Hematopoietic multipotent progenitor cell treated with erythropoietin and hydrocortisone succinate and interleukin-3 and kit ligand, for 15 days (in vitro differentiated cells): ENCODE measurements at regions not wholly inside any gene's neighbourhood (a gene's known extent, or its start where the extent isn't known, plus 50 kb on each side); places are given as distances from the start of the nearest gene placed in this dataset.
"Not testable (repeated sequence)": the region's sequence is repeated elsewhere in the genome, so short reads cannot be mapped to it uniquely, and the experiment has no call there.

Experiments
- DNase-seq: peaks from one replicate; pipeline ENCODE4 v3.0.0-alpha.2; 2015; ENCODE audit warnings: low spot score

DNA sequence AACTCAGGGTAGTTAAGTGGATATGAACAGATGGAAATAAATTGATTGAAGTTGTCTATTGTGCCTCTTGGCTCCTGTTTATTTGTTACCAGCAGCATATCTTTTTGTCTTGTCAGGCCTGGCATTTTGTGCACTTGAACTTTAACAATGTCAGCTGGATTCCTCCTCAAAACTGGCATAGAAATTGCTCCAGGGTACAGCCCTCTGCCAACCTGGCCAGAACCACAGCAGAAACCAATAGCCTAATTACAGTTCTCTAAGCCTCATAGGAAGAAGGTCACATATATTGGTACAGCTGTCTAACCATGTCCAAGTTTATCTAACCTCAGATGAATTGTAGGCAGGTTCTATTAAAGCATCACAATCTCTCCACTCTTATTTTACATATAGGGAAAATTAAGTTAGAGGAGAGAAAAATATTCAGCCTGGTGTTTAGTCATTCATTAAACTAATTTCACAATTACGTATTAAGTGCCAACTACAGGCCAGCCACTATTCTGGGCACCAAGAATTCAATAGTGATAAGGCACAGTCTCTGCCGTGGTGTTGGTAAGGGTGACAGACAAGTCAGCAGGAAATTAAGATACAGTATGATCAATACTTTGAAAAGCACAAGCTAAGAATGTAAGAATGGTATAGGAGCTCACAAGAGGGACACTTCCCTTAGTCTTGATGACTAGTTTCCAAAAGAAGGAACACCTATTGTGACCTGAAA is 452.9 kb upstream of the NECTIN3 start:
- DNase-seq, result no peak

DNA sequence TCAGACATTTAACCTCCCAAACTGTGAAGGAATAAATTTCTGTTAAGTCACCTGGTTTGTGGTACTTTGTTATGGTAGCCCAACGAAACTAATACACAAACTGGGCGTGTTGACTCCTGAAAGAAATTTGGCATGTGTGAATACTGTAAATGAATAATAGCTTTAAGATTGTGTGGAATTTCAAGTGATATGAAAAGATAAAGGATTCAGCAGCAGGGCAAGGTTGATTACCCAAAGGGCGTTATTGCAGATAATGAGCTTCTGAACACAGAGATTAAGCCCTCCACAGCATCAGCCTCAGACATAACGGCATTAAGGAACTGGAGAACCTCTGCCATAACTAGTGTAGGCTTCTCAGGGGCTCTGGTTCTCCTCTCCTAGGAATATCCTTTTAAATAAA is 451.5 kb upstream of the NECTIN3 start:
- DNase-seq, result no peak

DNA sequence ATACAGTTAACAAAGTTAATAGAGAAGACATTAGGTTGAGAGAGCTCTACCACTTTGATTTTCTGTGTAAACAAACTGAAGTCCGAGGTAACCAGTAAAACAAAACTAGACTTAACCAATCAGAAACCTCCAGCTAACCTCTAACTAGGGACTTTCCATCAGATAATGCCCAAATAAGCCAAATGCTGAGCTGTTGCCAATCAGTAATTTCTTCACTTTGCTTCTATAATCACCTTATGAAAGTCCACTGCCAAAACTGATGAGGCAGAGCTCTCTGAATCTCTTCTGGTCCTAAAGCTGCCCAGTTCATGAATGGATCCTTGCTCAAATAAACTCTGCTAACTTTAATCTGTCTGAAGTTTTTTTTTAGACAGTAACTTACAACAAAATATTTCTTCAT is 448.0 kb upstream of the NECTIN3 start:
- no peak for DNase-seq

DNA sequence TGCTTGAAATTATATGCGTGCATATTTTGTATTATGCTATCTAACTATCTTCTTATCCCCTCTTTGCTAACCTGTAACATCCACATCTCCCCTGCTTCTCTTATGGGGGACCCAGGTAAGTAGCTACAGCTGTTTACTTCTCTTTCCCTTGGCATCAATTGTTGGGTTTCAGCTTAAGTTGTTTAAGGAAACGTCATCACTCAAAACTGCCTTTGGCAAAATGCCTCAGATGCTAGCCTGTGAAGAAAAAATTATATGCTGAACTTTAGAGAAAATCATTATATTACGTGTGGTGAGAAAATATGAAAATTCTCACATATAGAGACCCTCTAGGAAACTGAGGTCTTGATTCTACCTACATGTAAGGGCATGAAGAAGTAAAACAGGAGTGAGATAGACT is 447.0 kb upstream of the NECTIN3 start:
- DNase-seq, result no peak

DNA sequence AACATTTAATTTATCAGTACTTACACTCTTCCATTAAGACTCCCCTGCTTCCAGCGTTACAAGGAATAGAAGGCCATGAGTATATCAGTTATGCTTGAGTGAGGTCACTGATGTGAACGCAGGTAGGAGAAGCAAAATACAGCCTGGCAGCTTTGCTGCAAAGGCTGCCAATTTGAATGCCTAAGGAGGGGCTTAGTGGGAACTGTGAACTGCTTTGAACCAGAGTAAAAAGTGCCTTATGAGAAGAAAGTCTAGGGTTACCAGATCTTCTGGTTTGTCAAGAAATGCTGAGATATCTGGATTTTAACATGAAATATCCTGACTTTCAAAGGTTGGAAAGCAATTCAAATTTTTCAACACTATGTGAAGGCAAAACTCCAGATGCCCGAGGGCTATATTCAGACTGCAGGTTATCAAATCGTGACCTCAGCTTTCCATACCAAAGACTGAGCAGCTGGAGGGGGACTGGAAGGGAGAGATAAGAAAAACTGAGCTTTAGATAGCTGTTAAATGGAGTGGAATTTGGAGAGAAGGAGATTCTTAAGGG is 446.3 kb upstream of the NECTIN3 start:
- DNase-seq, result no peak

DNA sequence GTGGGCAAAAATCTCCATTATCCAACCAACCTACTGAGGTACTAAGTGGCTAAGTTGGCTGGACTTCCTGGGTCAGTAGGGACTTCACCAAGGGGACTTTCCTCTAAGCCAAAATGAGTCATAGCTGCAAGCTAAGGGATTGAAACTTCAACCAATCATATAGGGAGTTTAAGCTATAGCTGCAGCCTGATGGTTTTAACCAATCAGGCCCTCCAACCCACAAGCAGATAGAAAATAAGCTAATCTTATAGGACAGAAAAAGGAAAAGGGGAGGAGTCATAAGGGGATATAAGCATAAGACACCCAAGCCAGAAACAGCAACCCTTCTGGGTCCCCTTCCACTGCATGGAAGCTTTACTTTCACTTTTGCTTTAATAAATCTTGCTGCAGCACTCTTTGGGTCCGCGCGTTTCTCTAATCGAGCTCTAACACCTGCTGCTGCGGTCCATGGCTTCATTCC is 444.9 kb upstream of the NECTIN3 start:
- not testable (repeated sequence) for DNase-seq

DNA sequence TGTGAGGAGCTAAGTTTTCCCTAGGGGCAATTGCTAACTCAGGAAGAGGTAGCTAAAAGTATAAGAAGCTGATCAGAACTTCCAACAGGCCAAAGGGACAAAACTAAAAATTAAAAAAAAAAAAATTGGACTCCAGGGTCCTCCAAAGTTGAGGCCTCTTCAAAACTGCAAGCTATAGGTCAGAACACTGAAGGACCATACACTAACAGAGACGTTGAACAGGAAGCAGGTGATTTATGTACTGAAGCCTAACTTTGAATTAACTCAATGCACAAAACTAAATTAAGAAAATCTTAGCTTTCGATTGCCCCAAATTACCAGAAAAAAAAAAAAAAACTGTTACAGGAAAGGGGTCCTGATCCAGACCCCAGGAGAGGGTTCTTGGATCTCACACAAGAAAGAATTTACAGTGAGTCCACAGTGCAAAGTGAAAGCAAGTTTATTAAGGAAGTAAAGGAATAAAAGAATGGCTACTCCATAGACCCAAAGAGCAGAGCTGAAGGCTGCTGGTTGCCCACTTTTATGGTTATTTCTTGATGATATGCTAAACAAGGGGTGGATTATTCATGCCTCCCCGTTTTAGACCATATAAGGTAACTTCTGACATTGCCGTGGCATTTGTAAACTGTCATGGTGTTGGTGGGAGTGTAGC is 442.8 kb upstream of the NECTIN3 start:
- DNase-seq, result no peak

DNA sequence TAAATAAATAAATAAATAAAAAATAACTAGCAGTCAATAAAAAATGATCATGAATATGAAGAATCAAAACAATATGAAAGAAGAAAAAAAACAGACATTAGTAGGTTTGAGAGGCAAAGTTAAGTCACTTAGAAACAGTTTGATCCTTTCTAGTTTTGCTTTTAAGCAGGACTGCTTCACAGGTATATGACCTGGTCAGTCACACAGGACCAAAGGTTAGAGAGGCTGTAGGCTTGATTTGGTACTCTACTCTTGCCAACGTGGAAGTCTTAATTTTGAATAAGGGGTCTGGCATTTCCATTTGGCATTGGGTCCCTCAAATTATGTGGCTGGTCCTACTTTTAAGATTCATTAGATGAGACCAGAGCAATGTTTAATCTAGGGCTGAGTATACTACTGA is 441.7 kb upstream of the NECTIN3 start:
- DNase-seq, result no peak

DNA sequence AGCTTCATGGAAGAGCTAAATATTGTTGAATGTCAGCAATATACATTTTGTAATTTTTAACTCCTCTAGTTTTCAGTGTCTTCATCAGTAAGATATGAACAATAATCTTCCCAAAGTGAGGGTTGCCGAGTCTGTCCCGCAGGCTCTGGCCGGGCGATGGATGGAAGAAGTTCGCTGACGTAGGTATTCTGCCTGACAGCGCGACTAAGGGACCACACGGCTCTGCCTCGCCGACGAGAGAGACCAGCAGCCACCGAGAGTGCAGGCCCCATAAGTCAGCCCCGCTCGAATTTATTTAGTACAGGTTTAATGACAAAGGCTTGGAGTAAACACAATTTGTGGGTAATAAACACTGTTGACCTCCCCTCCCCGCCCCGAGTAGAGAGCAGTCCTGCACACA is 427.4 kb upstream of the NECTIN3 start:
- no peak for DNase-seq

DNA sequence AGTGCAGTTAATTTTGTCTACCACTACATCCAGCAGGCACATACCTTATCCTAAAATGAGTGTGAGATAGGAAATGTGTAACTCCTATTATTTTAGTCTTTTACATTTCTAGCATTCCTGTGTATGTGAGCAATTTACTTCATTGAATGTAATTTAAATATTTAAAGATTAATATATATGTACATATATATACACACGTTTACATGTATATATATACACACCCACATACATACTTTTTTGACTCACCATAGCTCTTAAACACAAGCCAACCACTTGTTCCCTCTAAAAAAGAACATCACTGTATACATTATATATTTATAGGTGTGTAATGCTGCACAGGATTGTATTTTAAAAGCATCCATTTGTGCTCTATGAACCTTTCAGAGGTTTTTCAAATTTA is 425.6 kb upstream of the NECTIN3 start:
- DNase-seq, result no peak

DNA sequence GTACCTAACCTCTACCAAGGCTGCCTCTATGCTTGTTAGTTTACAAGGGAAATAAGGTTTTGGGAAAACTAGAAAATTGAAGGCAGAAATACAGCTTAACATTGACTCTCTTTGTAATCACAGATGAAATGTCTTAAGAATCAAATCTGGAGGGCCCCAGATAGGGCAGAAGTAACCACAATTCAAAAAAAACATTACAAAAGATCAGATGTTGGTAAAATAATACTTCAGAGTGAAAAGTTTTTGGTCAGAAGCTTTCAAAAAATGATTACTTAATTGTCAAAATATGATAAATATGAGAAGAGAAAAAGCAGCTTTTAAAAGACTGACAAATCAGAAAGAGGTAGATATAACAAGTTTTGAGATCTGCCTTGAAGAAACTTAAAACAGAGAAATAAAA is 425.1 kb upstream of the NECTIN3 start:
- no peak for DNase-seq

DNA sequence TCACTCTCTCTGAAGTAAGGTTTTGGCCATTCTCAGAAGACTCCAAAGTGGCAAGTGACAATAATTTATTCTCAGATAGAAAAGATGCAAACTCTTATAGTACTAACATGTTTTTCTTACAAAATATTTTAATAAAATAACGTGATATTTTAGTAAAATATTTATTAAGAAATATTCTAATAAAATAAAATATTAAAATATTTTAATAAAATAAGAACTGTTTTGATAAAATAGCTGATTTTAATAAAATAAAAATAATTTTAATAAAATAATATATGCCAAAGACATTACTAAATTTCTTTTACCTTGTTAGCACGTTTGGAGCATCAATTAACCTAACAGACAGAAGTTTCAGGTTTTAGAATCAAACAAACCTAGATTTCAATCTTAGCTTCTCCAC is 424.0 kb upstream of the NECTIN3 start:
- DNase-seq, result no peak

DNA sequence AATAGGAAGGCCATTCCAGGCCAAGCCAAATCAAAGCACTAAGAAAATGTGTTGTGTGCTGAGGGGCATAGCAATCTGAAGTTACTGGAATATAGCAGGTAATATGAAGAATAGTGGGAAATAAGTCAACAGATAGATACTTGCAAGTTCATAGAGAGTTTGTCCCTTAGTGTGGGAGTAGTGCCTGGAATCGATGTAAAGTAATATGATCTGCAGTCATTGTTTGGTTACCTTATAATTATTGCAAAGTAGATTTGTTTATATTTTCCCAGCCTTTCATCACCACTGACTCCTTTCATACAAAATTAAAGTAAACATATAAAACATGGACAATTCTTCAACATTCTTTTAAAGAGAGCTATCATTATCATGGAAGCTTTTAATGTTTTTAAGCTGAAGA is 420.9 kb upstream of the NECTIN3 start:
- DNase-seq, result no peak

DNA sequence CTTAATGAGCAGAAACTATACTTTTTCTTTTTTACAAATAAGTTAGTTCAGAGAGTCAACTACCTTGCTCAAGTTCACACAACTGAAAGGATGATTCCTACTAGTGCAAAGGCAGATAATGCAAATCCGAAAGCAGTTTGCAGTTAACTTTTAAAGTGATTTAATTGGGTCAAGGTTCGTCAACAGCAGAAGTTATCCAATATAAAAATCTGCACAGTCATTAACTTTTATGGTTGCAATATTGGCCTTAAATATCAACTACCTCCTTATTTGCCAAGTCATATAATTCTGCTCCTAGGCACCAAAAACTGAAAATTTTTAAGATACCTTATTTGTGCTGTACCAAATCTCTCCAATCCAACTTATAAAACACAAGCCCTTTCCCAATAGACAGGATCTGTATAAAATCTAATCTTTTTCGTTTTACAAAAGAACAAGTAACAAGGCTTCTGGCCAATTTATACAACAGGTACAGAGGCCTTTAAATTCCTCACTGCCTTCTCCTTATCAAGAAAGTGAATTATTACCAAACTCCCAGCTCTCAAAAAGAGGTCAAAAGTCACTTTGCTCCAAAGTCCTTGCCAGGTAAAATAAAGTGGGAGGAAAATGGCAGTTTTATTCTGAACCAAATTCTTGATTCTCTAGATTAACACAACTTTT is 416.6 kb upstream of the NECTIN3 start:
- DNase-seq, result no peak

DNA sequence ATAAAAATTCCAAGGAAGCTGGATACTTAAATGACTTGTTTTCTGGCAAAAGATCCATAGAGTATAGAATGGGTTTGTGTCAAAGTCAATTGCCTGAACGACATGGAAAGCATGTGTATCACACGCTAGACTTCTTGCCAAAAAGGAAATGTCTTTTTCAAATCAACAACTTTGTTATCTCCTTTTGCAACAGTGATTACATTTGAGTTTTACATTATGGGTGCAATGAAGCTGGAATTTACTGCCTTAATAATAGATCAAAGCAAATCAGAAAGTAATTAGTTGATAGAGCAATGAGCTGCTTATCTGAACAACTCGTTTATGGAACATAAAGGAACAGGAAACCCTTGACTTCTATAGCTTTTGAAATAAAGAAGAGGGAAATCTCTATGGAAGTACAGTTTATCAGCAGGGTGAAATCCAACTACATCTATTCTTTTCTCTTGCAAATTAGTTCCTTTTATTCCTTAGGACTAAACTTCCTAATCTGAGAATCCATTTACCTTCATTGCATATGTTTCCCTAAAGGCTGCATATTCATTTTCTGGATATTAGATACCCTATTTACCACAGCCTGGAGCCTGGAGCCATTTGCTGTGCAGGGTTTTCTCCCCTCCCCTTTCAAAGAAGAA is 415.1 kb upstream of the NECTIN3 start:
- no peak for DNase-seq

DNA sequence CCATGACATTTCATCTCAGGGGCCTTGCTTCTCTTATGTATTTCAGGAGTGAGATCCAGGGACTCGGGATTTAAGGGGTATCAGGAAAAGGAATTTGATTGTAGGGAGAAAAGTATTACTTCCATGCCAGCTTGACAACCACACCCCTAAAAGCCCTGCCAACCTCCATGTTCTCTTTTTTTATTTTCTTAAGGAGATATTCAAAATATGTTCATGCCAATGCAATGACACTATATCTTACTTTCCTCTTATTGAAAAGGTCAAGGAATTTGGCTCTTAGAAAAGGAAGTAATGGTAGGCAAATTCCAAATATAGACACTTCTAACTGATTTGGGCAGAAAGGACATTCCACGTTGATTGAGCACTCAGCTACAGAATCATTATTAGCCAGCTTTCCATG is 407.5 kb upstream of the NECTIN3 start:
- DNase-seq, result no peak

DNA sequence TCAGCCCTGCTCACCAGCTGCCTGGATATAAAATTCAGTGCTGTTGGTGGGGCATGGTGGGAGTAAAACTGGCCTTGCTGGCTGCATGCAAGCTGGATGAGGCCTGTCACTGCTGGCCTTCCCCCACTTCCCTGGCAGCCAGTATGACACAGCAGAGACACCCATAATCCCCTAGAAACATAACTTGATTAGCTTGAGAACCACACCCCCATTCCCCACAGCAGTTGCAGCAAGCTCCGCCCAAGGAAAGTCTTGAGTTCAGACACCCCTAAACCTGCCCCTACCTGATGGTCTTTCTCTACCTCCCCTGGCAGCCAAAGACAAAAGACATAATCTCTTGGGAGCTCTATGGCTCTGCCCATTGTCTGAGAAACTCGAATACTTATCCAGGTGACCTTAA is 405.1 kb upstream of the NECTIN3 start:
- DNase-seq, result no peak

DNA sequence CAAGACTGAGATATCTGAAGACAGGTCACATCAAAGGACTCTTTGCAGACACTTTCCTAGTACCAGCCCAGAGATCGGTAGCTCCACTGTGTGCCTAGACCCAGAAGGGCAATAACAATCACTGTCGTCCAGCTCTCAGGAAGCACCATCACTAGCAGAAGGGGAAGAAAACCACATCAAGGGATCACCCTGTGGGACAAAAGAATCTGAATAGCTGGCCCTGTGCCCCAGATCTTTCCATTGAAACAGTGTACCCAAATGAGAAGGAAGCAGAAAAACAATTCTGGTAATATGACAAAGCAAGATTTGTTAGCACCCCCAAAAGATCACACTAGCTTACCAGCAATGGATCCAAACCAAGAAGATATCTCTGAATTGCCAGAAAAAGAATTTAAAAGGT is 404.4 kb upstream of the NECTIN3 start:
- no peak for DNase-seq

DNA sequence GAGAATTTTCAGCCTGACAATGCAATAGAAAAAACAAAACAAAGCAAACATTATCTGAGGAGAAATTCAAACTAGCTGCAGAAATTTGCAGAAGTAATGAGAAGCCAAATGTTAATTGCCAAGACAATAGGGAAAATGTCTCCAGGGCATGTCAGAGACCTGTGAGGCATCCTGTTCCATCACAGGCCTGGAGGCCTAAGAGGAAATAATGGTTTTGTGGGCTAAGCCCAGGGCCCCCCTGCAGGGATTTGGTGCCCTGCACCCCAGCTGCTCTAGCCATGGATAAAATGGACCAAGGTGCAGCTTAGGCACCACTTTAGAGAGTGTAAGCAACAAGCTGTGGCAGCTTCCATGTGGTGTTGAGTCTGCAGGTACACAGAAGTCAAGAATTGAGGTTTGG is 401.2 kb upstream of the NECTIN3 start:
- no peak for DNase-seq

DNA sequence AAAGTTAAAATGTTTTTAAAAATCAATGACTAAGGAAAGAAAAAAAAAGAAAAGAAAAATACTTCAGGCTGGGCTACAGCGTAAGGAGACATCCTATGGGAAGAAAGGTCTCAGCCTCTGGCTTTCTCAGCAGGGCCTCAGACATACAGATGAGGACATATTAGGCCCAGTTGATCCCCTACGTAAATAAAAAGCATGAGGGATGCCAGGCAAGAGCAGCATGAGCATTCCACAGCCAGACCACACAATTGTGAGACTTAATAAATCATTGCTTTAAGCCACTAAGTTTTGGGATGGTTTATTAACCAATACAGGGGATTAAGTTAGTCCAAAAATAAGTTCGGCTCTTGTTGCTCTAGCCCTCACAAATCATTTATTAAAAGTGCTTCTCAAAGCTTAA is 394.1 kb upstream of the NECTIN3 start:
- DNase-seq, result no peak

DNA sequence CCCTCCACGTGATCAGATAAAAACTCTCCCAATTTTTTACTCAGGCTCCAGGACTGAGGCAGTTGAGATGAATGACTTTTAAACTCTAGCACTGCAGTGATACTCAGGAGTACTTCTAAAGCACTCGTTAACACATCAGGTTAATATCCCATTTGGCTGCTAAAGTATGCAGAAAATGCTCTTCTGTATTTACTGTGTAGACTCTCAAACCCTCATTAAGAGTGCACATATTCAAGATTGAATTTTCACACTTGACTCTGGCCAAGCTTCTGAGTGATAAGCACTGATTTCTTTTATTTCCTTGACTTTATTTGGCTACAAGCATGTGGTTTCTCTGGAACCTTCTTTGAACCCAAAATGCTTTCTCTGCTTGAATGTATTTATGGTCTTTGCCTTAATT is 392.3 kb upstream of the NECTIN3 start:
- no peak for DNase-seq

DNA sequence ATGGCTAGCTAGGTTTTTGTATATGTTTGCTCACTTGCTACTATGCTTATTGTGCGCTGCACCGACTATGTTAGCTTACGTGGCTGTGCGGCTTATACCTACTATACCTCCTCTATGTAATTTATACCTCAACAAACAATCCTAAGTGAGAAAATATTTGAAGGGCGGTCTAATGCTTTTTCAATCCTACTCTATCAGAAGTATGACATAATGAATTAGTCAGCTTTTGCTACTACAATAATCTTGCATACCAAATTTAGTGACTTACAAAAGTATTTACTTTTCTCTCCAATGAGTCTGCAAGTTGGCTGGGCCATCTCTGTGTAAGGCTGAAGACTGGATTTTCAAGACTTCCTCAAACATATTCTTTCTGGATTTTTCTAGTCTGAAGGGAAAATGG is 391.2 kb upstream of the NECTIN3 start:
- DNase-seq, result no peak

DNA sequence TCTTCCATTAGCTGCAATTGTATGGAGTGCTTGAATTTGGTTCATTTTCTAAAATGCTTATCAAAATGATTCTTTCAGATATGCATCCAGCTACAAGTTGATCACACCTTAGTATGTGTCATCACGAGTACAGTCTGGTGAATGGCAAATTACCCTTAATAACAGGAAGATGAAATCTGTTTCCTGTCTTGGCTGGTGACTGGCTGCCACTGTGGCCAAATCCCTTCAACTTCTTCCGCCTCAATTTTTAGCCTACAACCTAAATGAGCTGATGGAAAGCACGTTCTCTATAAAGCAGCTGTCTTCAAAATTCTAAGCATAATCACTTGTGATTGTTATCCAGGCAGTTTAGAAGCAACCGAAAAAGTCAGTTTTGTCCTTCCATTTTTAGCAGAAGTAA is 387.1 kb upstream of the NECTIN3 start:
- no peak for DNase-seq
